Mesendoderm (in vitro differentiated cells): ENCODE measurements at regions not wholly inside any gene's neighbourhood (a gene's known extent, or its start where the extent isn't known, plus 50 kb on each side); places are given as distances from the start of the nearest gene placed in this dataset.

ENCODE experiments used
- DNase-seq: peaks from one replicate; pipeline ENCODE4 v3.0.0; 2013
- H2AK5ac ChIP-seq: 2 replicates; pipeline ENCODE4 v1.6.1; 2013; ENCODE audit warnings: low read length, inconsistent platforms
- H2BK120ac ChIP-seq: 2 replicates; pipeline ENCODE4 v1.6.1; 2013; ENCODE audit warnings: low read depth, mild to moderate bottlenecking, low read length, moderate library complexity, mixed read lengths
- H2BK15ac ChIP-seq: replicated peaks from 2 replicates; pipeline ENCODE4 v1.6.1; 2013; ENCODE audit warnings: low read depth, mild to moderate bottlenecking, moderate library complexity
- H2BK5ac ChIP-seq: 2 replicates; pipeline ENCODE4 v1.6.1; 2013; ENCODE audit warnings: low read length, inconsistent platforms
- H3K18ac ChIP-seq: 2 replicates; pipeline ENCODE4 v1.6.1; 2013; ENCODE audit warnings: mild to moderate bottlenecking, low read length, mixed read lengths
- H3K23ac ChIP-seq: one replicate; pipeline ENCODE4 v1.6.1; 2013; ENCODE audit warnings: low read length
- H3K27ac ChIP-seq: 2 replicates; pipeline ENCODE4 v1.5.1; 2013; ENCODE audit warnings: low read depth, mild to moderate bottlenecking, inconsistent platforms, low read length, moderate library complexity
- H3K27me3 ChIP-seq: 2 replicates; pipeline ENCODE4 v1.6.1; 2013; ENCODE audit warnings: low read length, control low read depth, mild to moderate bottlenecking, inconsistent platforms; ENCODE audit not compliant: insufficient read depth, poor library complexity
- H3K36me3 ChIP-seq: 2 replicates; pipeline ENCODE4 v1.6.1; 2013; ENCODE audit warnings: low read length, inconsistent platforms; ENCODE audit not compliant: control insufficient read depth, insufficient read depth
- H3K4ac ChIP-seq: one replicate; pipeline ENCODE4 v1.6.1; 2013; ENCODE audit warnings: low read depth, mild to moderate bottlenecking, low read length, moderate library complexity
- H3K4me1 ChIP-seq: 2 replicates; pipeline ENCODE4 v1.6.1; 2013; ENCODE audit warnings: low read depth, low read length, inconsistent platforms; ENCODE audit not compliant: control insufficient read depth
- H3K4me2 ChIP-seq: 2 replicates; pipeline ENCODE4 v1.6.1; 2013; ENCODE audit warnings: low read length
- H3K4me3 ChIP-seq: 2 replicates; pipeline ENCODE4 v1.5.1; 2013; ENCODE audit warnings: mild to moderate bottlenecking, low read length
- H3K56ac ChIP-seq: one replicate; pipeline ENCODE4 v1.6.1; 2013; ENCODE audit warnings: low read length
- H3K79me1 ChIP-seq: 2 replicates; pipeline ENCODE4 v1.6.1; 2013; ENCODE audit warnings: low read length, inconsistent platforms
- H3K79me2 ChIP-seq: 2 replicates; pipeline ENCODE4 v1.6.1; 2013; ENCODE audit warnings: mild to moderate bottlenecking, low read length; ENCODE audit not compliant: control insufficient read depth, insufficient read depth
- H3K9ac ChIP-seq: 2 replicates; pipeline ENCODE4 v1.6.1; 2013; ENCODE audit warnings: low read length, inconsistent platforms
- H4K5ac ChIP-seq: one replicate; pipeline ENCODE4 v1.6.1; 2013; ENCODE audit warnings: low read length
- H4K8ac ChIP-seq: one replicate; pipeline ENCODE4 v1.6.1; 2013; ENCODE audit warnings: low read depth, mild to moderate bottlenecking, control low read depth, low read length, moderate library complexity
- whole genome bisulfite sequencing: extraction: QIAGEN DNeasy Blood & Tissue Kit; methylation state at CpG from one replicate; pipeline ENCODE4 v1.1.7; 2013; ENCODE audit warnings: low lambda C conversion rate, missing lambda C conversion rate; ENCODE audit not compliant: insufficient coverage; ENCODE audit errors: extremely low coverage; 5-methylcytosine and 5-hydroxymethylcytosine counted together

- no peaks in the 10 kb centered on the region for H3K79me2 ChIP-seq
- no peak overlapping the region for H3K4me2 ChIP-seq
- no peak overlapping the region for H3K4me3 ChIP-seq
- no peak overlapping the region for H3K23ac ChIP-seq
- no peaks in the 10 kb centered on the region for H3K36me3 ChIP-seq
- no peak overlapping the region for H2BK120ac ChIP-seq
- H3K56ac ChIP-seq = no peak overlapping the region
- H2AK5ac ChIP-seq = no peak overlapping the region
- no peak overlapping the region for H4K8ac ChIP-seq
- no peak overlapping the region for H3K4ac ChIP-seq
- H2BK15ac ChIP-seq = no peak overlapping the region
- no peaks in the 10 kb centered on the region for H3K27me3 ChIP-seq
- H4K5ac ChIP-seq = no peak overlapping the region
- no peak overlapping the region for H2BK5ac ChIP-seq
- DNase-seq = no peak
- no peaks in the 10 kb centered on the region for H3K4me1 ChIP-seq
- no peak overlapping the region for H3K18ac ChIP-seq
- WGBS = no CpG with 5 or more reads among the region's 5 CpGs
- no peak overlapping the region for H3K27ac ChIP-seq
- H3K9ac ChIP-seq = no peak overlapping the region
- H3K79me1 ChIP-seq = no peaks in the 10 kb centered on the region
Measured at GRCh38 chr5:53777864-53778618, 217.6 kb downstream of the NDUFS4 start.

DNA sequence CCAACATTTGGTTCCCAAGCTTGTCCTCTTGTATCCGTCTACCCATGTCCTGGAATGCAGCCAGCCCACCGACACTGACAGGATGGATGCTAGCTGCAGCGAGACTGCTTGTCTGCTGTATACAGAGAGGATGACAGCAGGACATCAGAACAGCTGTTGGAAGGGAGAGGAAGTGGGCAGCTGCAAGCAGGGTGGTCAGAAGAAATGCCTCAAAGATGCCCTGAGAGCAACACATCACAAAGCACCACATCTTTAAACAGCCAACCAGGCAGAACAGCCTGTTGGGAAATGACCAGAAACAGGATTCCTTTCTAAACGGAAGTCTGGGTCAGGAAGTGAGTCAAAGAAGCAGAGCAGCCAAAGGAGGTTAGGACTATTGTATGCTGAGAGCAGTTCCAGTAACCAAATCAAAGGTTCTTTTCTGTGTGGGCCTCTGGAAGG, 219.1 kb downstream of the NDUFS4 start:
- DNase-seq = peak; percentile 34
- Histone ChIP-seq H3K79me1 (no peaks in the 10 kb centered on the region), H3K4me1 (peaks cover 2% of the 10 kb centered on the region), H4K5ac (no peak overlapping the region), H3K9ac (no peak overlapping the region), H3K23ac (no peak overlapping the region), H2BK5ac (no peak overlapping the region), H3K79me2 (no peaks in the 10 kb centered on the region), H2BK15ac (no peak overlapping the region), H3K4ac (no peak overlapping the region), H3K4me3 (no peak overlapping the region), H4K8ac (no peak overlapping the region), H2BK120ac (no peak overlapping the region), H3K36me3 (no peaks in the 10 kb centered on the region), H3K27ac (no peak overlapping the region), H3K4me2 (no peak overlapping the region), H3K56ac (no peak overlapping the region), H3K27me3 (no peaks in the 10 kb centered on the region), H2AK5ac (no peak overlapping the region), H3K18ac (no peak overlapping the region)
- no CpG with 5 or more reads among the region's 4 CpGs for WGBS

DNA sequence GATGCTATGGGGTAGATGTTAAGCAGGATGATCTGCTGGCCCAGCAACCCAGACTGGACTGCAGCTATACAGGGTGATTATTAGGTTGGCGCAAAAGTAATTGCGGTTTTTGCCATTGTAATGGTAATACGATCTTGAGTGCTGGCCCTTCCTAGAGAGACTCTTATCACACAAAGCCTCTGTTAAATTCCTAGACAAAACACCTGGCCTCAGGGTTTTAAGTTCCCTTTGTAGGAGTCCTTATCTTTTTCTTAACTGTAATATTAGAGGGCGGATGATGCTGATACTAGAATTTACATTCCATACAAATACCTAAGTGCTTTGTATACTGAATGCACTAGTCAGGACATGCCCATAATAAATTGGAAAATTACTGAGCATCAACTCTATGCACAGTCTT, 222.2 kb downstream of the NDUFS4 start:
- no peak overlapping the region for H2BK5ac ChIP-seq
- no peak overlapping the region for H2BK15ac ChIP-seq
- H3K36me3 ChIP-seq = no peaks in the 10 kb centered on the region
- no peak overlapping the region for H3K23ac ChIP-seq
- H3K27me3 ChIP-seq = no peaks in the 10 kb centered on the region
- peak; percentile 67 for DNase-seq
- no peak overlapping the region for H4K8ac ChIP-seq
- H2BK120ac ChIP-seq = no peak overlapping the region
- no peak overlapping the region for H4K5ac ChIP-seq
- no peak overlapping the region for H3K9ac ChIP-seq
- H3K4me3 ChIP-seq = no peak overlapping the region
- H3K4ac ChIP-seq = no peak overlapping the region
- H3K56ac ChIP-seq = no peak overlapping the region
- WGBS = no CpG with 5 or more reads among the region's 4 CpGs
- H3K79me1 ChIP-seq = no peaks in the 10 kb centered on the region
- H3K18ac ChIP-seq = no peak overlapping the region
- H3K27ac ChIP-seq = no peak overlapping the region
- no peak overlapping the region for H3K4me2 ChIP-seq
- H2AK5ac ChIP-seq = no peak overlapping the region
- H3K4me1 ChIP-seq = peaks cover 2% of the 10 kb centered on the region
- no peaks in the 10 kb centered on the region for H3K79me2 ChIP-seq

DNA sequence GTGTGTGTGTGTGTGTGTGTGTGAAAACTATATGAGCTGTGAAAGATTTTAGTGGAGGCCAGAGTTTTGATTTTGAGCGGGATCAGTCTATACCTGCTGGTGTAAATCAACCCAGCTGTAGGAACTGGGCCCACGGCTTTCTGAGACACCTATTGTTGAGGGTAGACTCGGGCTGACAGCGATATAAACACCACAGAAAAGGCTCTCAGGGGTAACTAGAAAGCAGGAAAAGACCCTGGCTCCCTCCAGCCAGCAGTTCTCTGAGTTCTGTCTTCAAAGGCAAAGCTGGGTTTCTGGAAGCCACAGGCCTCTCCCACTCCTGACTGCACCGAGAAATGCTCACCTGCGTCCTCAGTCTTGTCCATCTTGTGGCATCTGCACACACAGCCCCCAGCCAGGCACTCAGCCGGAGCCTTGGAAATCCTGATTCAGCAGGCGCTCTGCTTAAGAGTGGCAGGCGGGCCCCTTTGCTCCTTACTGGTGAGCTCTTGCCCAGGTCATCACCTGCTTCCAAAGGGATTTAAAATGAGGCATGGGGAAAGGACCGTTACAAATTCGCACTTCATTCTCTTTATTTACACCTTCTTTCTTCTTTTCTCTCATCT, 223.3 kb downstream of the NDUFS4 start:
- peak; percentile 8 for DNase-seq
- no peak overlapping the region for H2BK15ac ChIP-seq
- WGBS = no CpG with 5 or more reads among the region's 11 CpGs
- H3K4me1 ChIP-seq = peaks cover 2% of the 10 kb centered on the region
- H3K56ac ChIP-seq = no peak overlapping the region
- H3K9ac ChIP-seq = no peak overlapping the region
- H2BK5ac ChIP-seq = no peak overlapping the region
- H3K4me3 ChIP-seq = no peak overlapping the region
- no peak overlapping the region for H4K8ac ChIP-seq
- no peaks in the 10 kb centered on the region for H3K36me3 ChIP-seq
- no peak overlapping the region for H2BK120ac ChIP-seq
- H3K27ac ChIP-seq = no peak overlapping the region
- no peaks in the 10 kb centered on the region for H3K27me3 ChIP-seq
- H2AK5ac ChIP-seq = no peak overlapping the region
- H3K4me2 ChIP-seq = no peak overlapping the region
- no peak overlapping the region for H3K4ac ChIP-seq
- peak overlapping the region; percentile 69 for H3K23ac ChIP-seq
- H4K5ac ChIP-seq = no peak overlapping the region
- no peaks in the 10 kb centered on the region for H3K79me1 ChIP-seq
- H3K79me2 ChIP-seq = no peaks in the 10 kb centered on the region
- H3K18ac ChIP-seq = no peak overlapping the region

- H3K9ac ChIP-seq = no peak overlapping the region
- H3K79me2 ChIP-seq = no peaks in the 10 kb centered on the region
- no peak overlapping the region for H2AK5ac ChIP-seq
- H3K4me3 ChIP-seq = no peak overlapping the region
- no peak overlapping the region for H4K8ac ChIP-seq
- no peak overlapping the region for H2BK15ac ChIP-seq
- no peaks in the 10 kb centered on the region for H3K79me1 ChIP-seq
- H3K4ac ChIP-seq = no peak overlapping the region
- no peak overlapping the region for H2BK120ac ChIP-seq
- no peak overlapping the region for H2BK5ac ChIP-seq
- H3K23ac ChIP-seq = no peak overlapping the region
- H3K56ac ChIP-seq = no peak overlapping the region
- no peak overlapping the region for H4K5ac ChIP-seq
- no peaks in the 10 kb centered on the region for H3K27me3 ChIP-seq
- peaks cover 2% of the 10 kb centered on the region for H3K4me1 ChIP-seq
- H3K18ac ChIP-seq = no peak overlapping the region
- H3K4me2 ChIP-seq = no peak overlapping the region
- H3K36me3 ChIP-seq = no peaks in the 10 kb centered on the region
- no CpG with 5 or more reads among the region's 6 CpGs for WGBS
- DNase-seq = no peak
- H3K27ac ChIP-seq = no peak overlapping the region
Measured at GRCh38 chr5:53784596-53784995, 224.2 kb downstream of the NDUFS4 start.
